Astrocyte (in vitro differentiated cells and primary cell): ENCODE measurements at regions not wholly inside any gene's neighbourhood (a gene's known extent, or its start where the extent isn't known, plus 50 kb on each side); places are given as distances from the start of the nearest gene placed in this dataset.

Experiments
- DNase-seq: peaks from one replicate; pipeline ENCODE4 v3.0.0-alpha.2; 2010; ENCODE audit warnings: low read depth
- FAIRE-seq: peaks from 2 replicates; lab custom pipeline; 2011; peaks lifted over from hg19 to GRCh38; lab: Jason Lieb, UNC
- H2AFZ ChIP-seq: 2 replicates; pipeline ENCODE4 v1.6.0; 2012; ENCODE audit warnings: low read depth, low read length, inconsistent platforms
- H3K27ac ChIP-seq: 2 replicates; pipeline ENCODE4 v1.5.1; 2011; ENCODE audit warnings: low read depth, low read length, inconsistent platforms
- H3K27me3 ChIP-seq: 2 replicates; pipeline ENCODE4 v1.6.0; 2011; ENCODE audit warnings: low read length, inconsistent platforms; ENCODE audit not compliant: insufficient read depth
- H3K36me3 ChIP-seq: 2 replicates; pipeline ENCODE4 v1.5.1; 2011; ENCODE audit warnings: low read length, inconsistent platforms; ENCODE audit not compliant: insufficient read depth
- H3K4me1 ChIP-seq: 2 replicates; pipeline ENCODE4 v1.5.1; 2011; ENCODE audit warnings: low read length, inconsistent platforms; ENCODE audit not compliant: insufficient read depth
- H3K4me2 ChIP-seq: 2 replicates; pipeline ENCODE4 v1.6.0; 2012; ENCODE audit warnings: low read length, inconsistent platforms
- H3K4me3 ChIP-seq: 2 replicates; pipeline ENCODE4 v1.5.1; 2011; ENCODE audit warnings: low read depth, mild to moderate bottlenecking, low read length, inconsistent platforms; ENCODE audit not compliant: insufficient read depth
- H3K79me2 ChIP-seq: 2 replicates; pipeline ENCODE4 v1.6.0; 2012; ENCODE audit warnings: mild to moderate bottlenecking, low read length, inconsistent platforms; ENCODE audit not compliant: insufficient read depth
- H3K9ac ChIP-seq: 2 replicates; pipeline ENCODE4 v1.6.0; 2012; ENCODE audit warnings: mild to moderate bottlenecking, low read length, inconsistent platforms
- H3K9me3 ChIP-seq: 2 replicates; pipeline ENCODE4 v1.5.1; 2012; ENCODE audit warnings: low read depth, mild to moderate bottlenecking, low read length, inconsistent platforms; ENCODE audit not compliant: insufficient read depth
- H4K20me1 ChIP-seq: 2 replicates; pipeline ENCODE4 v1.6.0; 2012; ENCODE audit warnings: low read length, inconsistent platforms; ENCODE audit not compliant: insufficient read depth
- H3K27ac Mint-ChIP-seq: one replicate; pipeline ENCODE4 v1.8.0; 2021; ENCODE audit warnings: mild to moderate bottlenecking, mixed read lengths; ENCODE audit not compliant: unreplicated experiment
- H3K27me3 Mint-ChIP-seq: one replicate; pipeline ENCODE4 v1.8.0; 2021; ENCODE audit warnings: low read depth, mixed read lengths; ENCODE audit not compliant: unreplicated experiment
- H3K36me3 Mint-ChIP-seq: one replicate; pipeline ENCODE4 v1.8.0; 2021; ENCODE audit warnings: low read depth, mixed read lengths; ENCODE audit not compliant: unreplicated experiment
- H3K4me1 Mint-ChIP-seq: one replicate; pipeline ENCODE4 v1.8.0; 2021; ENCODE audit warnings: low read depth, mixed read lengths; ENCODE audit not compliant: unreplicated experiment
- H3K4me3 Mint-ChIP-seq: one replicate; pipeline ENCODE4 v1.8.0; 2021; ENCODE audit warnings: mild to moderate bottlenecking, moderate library complexity, mixed read lengths; ENCODE audit not compliant: unreplicated experiment
- H3K9me3 Mint-ChIP-seq: one replicate; pipeline ENCODE4 v1.8.0; 2021; ENCODE audit warnings: mild to moderate bottlenecking, mixed read lengths; ENCODE audit not compliant: unreplicated experiment
- EZH2 ChIP-seq: IDR thresholded peaks from 2 replicates; pipeline ENCODE4 v1.6.1; 2012; ENCODE audit warnings: mild to moderate bottlenecking, low read length, inconsistent platforms; ENCODE audit not compliant: insufficient read depth
- TF ChIP-seq, protein P1 (sequence below): IDR thresholded peaks from 2 replicates; pipeline ENCODE4 v1.5.1; 2011; ENCODE audit warnings: low read depth, mild to moderate bottlenecking, inconsistent platforms, low read length, moderate library complexity; ENCODE audit not compliant: insufficient read depth

DNA sequence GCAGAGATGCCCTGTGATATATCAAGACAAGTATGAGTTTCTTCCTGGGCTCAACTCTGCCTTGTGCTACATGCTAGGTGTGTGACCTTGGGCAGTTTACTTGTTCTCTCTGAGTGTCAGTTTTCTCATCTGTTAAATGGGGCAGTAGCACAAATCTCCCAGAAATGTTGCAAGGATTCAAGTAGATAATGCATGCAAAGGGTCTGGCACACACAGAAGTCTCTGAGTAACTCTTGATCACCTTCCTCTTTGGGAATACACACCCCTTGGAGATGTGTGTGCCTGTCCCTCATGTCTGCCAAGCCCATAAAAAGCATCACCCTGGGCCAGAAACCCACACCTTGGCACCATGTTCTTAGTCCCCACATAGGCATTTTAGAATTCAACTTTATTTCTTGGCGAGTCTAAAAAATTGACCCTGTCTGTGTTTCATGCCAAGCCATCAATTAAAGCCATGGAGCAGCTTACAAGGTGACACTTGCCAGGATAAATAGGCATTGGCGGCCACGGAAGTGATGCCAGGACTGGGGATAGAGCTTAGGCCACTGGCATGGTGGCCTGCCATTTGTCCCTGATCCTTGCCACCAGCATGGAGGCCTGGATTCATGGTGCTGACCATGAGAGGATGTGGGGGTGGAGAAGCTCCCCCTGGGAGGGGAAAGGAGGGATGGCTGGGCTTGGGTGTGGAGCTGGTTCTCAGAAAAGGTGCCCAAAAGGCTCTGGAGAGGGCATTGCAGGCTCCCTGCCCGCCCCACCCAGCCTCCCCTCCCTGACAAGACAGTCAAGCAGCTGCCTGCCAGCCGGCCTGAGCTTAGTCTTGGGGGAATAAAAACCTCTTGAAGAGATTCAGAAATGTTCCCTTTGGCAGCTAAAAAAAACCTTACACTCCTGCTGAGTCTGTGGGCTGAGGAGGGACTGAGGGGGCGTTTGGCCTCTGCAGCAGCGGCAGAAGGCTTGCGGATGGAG lies 118.0 kb upstream of the IPO9 start:
- no peak for DNase-seq
- peaks cover 5% of the 10 kb centered on the region for H3K36me3 Mint-ChIP-seq
- TF ChIP-seq, protein P1, sequence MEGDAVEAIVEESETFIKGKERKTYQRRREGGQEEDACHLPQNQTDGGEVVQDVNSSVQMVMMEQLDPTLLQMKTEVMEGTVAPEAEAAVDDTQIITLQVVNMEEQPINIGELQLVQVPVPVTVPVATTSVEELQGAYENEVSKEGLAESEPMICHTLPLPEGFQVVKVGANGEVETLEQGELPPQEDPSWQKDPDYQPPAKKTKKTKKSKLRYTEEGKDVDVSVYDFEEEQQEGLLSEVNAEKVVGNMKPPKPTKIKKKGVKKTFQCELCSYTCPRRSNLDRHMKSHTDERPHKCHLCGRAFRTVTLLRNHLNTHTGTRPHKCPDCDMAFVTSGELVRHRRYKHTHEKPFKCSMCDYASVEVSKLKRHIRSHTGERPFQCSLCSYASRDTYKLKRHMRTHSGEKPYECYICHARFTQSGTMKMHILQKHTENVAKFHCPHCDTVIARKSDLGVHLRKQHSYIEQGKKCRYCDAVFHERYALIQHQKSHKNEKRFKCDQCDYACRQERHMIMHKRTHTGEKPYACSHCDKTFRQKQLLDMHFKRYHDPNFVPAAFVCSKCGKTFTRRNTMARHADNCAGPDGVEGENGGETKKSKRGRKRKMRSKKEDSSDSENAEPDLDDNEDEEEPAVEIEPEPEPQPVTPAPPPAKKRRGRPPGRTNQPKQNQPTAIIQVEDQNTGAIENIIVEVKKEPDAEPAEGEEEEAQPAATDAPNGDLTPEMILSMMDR = no peak
- no peak for TF ChIP-seq EZH2
- H3K9me3 Mint-ChIP-seq = no peaks in the 10 kb centered on the region
- Histone ChIP-seq H3K4me3 (no peak overlapping the region), H3K9ac (peak overlapping the region; percentile 78), H3K36me3 (peaks cover 3% of the 10 kb centered on the region), H3K4me1 (peaks cover 82% of the 10 kb centered on the region), H2AFZ (no peak overlapping the region), H3K27me3 (no peaks in the 10 kb centered on the region), H4K20me1 (peaks cover 27% of the 10 kb centered on the region), H3K27ac (peak overlapping the region; percentile 98), H3K9me3 (no peaks in the 10 kb centered on the region), H3K79me2 (peaks cover 76% of the 10 kb centered on the region), H3K4me2 (peak overlapping the region; percentile 58)
- H3K27ac Mint-ChIP-seq = peak overlapping the region; percentile 84
- H3K4me1 Mint-ChIP-seq = peaks cover 66% of the 10 kb centered on the region
- H3K27me3 Mint-ChIP-seq = no peaks in the 10 kb centered on the region
- no peak overlapping the region for H3K4me3 Mint-ChIP-seq
- no peak for FAIRE-seq

DNA sequence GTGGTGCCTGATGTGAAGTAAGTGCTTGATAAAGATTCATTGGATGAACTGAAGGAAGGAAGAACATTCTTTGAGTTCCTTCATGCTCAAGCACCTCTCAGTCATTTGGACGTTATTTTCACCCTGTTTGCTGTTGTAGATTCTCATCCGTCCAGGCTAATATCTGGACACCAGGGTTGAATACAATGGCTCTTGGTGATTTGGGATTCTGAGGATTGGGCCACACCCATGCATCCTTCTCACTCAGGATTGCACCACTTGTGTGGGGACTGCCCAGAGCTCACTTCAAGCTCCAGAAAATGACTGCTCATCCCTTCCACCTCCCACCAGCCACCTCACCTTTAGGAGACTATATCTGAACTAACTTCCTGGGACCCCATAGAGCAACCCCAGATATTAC lies 117.1 kb upstream of the IPO9 start:
- FAIRE-seq (peak; percentile 72), DNase-seq (no peak)
- H3K27me3 Mint-ChIP-seq = no peaks in the 10 kb centered on the region
- Histone ChIP-seq H3K4me1 (peaks cover 80% of the 10 kb centered on the region), H3K9me3 (no peaks in the 10 kb centered on the region), H4K20me1 (peaks cover 19% of the 10 kb centered on the region), H3K4me3 (no peak overlapping the region), H3K4me2 (peak overlapping the region; percentile 58), H3K9ac (peak overlapping the region; percentile 78), H3K27me3 (no peaks in the 10 kb centered on the region), H3K27ac (peak overlapping the region; percentile 98), H3K36me3 (peaks cover 9% of the 10 kb centered on the region), H2AFZ (no peak overlapping the region), H3K79me2 (peaks cover 75% of the 10 kb centered on the region)
- H3K9me3 Mint-ChIP-seq = no peaks in the 10 kb centered on the region
- H3K4me1 Mint-ChIP-seq = peaks cover 70% of the 10 kb centered on the region
- TF ChIP-seq, protein P1 = no peak
- H3K27ac Mint-ChIP-seq = peak overlapping the region; percentile 100
- peaks cover 1% of the 10 kb centered on the region for H3K36me3 Mint-ChIP-seq
- H3K4me3 Mint-ChIP-seq = peak overlapping the region; percentile 37
